NCI-H1930 (cell line): ENCODE measurements at regions not wholly inside any gene's neighbourhood (a gene's known extent, or its start where the extent isn't known, plus 50 kb on each side); places are given as distances from the start of the nearest gene placed in this dataset.
A peak's percentile ranks its signal among the peaks of the same experiment; 100 is the strongest.
"Not testable (repeated sequence)": the region's sequence is repeated elsewhere in the genome, so short reads cannot be mapped to it uniquely, and the experiment has no call there.

Experiments used
- DNase-seq, 2 experiments: peaks; one replicate each; lab custom pipeline; 2025; lab: John Stamatoyannopoulos, UW

DNA sequence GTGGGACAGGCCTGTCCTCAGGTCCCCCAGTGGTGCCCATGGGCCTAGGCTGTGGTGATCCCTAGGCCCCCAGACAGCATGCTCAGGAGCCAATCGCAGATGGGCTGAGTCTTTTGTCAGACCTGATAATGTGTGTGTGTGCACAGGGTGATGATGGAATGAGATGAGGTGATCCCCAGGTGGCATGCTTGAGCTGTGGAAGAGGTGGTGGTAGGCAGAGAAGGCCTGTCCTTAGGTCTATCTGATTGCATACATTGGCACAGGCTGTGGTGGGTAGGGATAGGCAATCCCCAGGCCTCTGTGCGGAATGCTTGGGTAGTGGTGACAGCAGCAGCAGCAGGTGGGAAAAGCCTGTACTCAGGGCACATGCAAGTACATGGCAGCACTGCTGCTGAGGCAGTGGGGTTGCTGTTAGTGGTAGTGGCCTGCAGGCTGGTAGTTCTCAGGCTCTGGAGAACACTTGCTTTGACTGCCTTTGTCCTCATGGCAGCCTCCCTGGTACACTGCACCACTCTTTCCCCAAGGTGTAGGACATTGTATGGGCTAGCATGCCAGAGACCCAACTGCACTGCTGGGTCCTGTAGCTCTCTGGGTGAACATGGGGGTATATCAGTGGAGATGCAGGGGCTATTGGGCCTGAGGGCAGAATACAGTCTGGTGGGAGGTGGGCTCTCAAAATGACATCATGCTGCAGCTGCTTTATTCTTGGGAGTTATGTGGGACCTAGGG, 260.9 kb upstream of the PLPP4 start:
- no peak for DNase-seq

- DNase-seq = no peak
Measured at GRCh38 chr10:120204877-120205276, 252.2 kb upstream of the PLPP4 start.

DNA sequence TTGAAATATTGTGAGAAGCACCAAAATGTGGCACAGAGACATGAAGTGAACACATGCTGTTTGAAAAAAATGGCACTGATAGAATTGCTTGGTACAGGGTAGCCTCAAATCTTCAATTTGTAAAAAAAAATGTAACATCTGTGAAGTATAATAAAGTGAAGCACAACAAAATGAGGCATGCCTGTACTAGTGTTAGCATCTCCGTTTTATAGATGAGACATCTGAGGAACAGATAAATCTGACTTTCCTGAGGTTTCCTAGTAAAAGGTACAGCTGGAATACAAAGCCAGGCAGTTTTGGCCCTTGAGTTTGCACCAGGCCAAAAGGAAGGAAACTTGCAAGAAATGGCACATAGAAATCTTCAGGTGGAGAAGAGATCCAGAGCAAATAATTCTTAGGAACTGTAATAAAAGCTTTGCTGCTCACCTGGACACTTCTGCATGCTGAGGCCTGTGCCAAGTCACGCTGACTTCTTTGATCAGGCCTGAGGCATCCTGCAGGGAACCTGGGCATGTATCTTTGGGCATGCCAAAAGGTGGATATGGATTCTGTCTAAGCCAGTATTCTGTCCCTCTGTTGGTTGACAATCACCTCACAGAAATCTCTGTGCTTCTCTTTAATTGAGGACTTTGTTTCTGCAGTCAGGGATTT, 251.5 kb upstream of the PLPP4 start:
- DNase-seq = no peak

GRCh38 chr10:120208488-120208887, 248.5 kb upstream of the PLPP4 start:
- no peak for DNase-seq

DNA sequence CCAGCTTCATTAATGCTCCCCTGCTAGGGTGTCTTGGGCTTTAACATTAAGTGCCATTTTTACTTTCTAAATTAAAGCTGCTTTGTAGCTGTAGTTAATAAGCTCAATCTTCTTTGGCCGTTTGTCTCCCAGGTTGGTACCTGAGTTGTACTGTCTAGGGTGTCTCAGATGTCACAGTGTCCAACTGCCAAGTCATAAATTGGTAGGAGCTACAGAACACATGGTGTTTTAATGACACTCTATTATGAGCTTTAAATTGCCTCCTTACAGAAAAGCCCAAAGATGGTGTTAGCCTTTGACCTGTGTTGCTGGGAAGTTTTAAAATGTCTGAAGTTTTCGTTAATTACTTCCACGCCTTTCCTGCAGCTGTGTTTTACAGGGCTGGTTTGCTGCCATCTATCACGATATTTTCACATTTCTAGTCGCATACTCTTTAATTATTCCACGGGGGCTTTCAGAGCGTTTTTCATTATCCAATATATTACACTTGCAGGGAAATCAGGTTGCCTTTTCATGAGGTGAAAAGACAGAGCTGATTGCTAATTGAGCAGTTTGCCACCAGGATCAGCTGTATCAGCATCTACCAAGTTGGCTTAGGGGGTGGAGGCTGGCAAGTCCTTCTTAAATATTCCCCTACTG, 247.8 kb upstream of the PLPP4 start:
- no peak for DNase-seq

- no peak for DNase-seq
Measured at GRCh38 chr10:120212275-120212674, 244.8 kb upstream of the PLPP4 start.

- DNase-seq = not testable (repeated sequence)
Measured at GRCh38 chr10:120213283-120213682, 243.7 kb upstream of the PLPP4 start.

DNA sequence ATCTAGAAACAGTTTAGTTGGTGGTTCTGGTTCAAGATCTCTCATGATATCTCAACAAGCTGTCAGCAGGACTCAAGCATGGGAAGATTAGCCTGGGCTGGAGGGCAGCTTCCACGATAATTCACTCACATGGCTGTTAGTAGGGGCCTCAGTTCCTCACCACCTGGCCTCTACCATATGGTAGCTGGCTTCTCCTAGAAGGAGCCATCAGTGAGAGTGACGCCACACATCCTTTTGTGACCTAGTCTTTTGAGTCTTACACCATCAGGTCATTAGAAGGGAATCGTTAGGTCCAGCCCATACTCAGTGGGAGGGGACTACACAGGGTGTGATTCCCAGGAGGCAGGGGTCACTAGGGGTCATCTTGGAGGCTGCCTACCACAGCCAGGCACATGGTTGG, 239.3 kb upstream of the PLPP4 start:
- no peak for DNase-seq

DNA sequence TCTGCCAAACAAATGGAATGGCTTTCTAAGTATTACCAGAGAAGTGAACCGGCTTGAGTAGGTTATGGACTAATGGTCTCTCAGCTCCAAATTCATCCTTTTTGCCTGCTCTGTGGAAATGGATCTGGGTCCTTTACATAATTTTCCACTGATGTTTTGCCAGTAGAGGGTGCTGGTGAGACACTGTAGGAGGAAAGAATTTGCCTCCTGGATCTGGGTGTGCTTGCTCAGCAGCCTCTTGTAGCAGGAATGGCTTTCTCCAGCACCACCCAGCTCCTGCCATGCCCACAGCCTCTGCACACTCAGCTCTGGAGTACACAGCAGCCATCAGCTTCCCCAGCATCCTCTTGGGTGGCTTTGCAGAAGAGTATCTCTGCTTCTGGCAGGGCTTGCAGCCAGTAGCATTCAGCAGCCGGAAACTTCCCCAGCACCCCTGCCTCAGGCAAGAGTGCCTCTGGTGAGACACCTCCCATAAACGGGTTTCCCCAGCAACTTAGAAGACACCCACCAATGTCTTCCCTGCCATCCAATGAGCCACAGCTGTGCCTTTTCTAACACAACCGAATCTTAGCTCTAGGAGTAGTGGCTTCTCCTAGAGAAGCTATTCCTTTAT, 235.0 kb upstream of the PLPP4 start:
- peak in 1 of 2 experiments; percentile 19 for DNase-seq

DNA sequence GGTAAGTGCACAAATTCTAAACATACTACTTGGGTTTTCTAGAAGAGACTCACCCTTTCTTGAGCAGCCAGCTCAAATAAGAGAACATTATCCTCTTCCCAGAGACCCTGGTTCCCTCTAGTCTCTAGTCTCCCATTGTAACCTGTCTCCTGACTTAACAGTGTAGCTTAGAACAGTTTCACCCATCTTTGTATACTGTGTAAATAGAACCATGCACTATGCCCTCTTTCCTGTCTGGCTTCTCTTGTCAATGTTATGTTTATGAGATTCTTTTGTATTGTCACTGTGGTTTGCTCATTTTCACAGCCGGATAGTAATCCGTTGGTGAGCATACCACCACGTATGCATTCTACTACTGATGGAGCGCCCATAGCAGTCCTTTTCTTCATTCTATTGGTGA, 227.4 kb upstream of the PLPP4 start:
- DNase-seq = no peak

DNA sequence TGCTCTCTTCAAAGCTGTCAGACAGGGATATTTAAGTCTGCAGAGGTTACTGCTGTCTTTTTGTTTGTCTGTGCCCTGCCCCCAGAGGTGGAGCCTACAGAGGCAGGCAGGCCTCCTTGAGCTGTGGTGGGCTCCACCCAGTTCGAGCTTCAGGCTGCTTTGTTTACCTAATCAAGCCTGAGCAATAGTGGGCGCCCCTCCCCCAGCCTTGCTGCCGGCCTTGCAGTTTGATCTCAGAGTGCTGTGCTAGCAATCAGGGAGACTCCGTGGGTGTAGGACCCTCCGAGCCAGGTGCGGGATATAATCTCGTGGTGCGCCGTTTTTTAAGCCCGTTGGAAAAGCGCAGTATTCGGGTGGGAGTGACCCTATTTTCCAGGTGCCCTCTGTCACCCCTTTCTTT, 217.3 kb upstream of the PLPP4 start:
- DNase-seq = not testable (repeated sequence)

GRCh38 chr10:120251821-120252442, 205.1 kb upstream of the PLPP4 start:
- DNase-seq = no peak

DNA sequence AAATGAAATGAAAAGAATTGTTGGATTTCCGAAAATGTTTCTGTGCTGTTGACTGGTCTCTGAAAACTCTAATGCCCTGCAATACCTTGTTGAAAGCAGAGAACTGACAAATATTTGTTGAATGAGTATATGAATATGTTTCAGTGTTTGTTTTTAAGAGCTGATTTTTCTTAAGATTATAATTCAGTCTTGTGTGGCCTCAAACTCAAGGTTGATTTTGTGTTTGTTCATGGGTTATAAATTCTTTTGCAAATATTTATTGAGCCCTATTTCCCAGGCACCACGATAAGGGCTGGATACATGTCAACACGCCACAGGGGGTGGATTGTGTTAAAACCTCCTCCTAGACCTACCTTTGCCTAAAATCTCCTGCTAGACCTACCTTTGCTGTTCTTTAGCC, 203.9 kb upstream of the PLPP4 start:
- DNase-seq = no peak

DNA sequence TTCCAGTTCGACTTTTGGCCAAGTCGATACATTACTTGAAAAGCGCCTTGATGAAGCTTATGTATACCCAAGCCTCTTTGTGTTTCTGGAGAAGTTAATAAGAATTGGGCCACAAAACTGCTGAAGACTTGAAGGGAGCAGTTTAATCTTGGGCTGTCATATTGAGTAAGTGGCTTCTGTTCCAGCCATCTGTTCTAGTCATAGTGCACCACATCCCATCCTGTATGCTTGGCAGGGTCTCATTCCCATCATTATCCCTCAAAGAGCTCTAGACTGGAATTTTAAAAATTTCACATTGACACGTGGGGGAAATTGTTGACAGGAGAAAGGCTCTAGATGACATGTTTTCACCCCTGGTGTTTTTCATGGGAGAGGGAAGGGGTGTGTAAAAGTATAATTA, 196.6 kb upstream of the PLPP4 start:
- DNase-seq = no peak

DNA sequence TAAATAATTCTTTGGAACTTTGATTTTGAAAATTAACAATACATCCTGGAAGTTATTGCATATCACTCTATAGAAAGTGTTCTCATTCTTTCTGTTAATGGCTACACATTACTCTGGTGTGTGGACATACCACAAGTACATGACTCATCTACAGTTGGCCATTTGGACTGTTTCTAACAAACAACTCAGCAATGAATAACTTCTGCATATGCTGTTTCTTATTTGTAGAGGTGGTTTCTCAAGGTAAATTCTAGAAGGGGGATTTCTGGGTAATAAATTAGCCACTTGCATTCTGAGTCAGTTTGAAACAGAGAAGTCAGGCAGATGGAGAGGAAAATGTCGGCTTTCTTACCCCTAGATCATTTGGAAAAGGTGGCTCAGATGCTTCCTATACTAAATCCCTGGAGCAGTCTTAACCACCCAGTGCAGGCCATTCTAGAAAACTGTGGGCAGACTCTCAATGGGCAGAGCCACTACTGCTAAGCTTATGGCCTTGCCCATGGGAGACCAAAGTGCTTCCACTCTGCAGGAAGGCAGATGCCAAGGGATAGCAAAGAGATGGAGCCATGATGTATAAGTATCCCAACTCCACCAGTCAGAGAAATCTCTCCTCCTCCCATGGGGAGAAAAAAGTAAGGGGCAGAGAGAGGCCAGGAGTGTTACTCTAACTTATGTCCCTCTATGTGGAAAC, 194.0 kb upstream of the PLPP4 start:
- DNase-seq = no peak

GRCh38 chr10:120266022-120266421, 191.0 kb upstream of the PLPP4 start:
- no peak for DNase-seq

- no peak for DNase-seq
Measured at GRCh38 chr10:120270906-120271305, 186.1 kb upstream of the PLPP4 start.

DNA sequence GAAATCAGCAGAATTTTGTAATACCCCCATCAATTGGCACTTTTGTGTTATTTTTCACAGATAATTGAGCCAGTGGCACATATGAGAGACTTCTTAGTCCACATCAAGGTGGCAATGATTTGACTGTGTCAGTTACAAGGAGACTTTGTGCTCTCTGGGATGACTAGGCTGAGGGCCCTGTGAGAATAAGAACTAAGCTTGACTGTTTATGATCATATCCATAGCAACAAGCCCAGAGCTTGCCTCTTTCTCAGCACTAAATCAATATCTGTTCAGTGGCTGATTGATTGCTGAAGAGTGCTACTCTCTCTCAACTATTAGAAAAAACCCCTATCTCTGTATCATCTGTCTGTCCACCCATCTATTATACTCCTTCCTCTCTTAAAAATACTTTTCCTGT, 185.3 kb upstream of the PLPP4 start:
- DNase-seq = no peak

DNA sequence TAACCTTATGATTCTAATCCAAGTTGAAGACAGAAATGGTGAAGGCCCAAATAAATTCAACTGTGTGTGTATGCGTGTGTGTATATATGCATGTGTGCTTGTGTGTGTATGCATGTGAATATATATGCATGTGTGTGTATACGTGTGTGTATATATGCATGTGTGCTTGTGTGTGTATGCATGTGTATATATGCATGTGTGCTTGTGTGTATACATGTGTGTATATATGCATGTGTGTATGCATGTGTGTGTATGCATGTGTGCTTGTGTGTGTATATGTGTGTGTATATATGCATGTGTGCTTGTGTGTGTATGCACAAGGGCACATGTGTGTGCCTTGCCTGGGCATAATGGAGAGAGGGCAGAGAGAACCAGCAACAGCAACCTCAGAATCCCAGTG, 184.7 kb upstream of the PLPP4 start:
- DNase-seq = no peak

GRCh38 chr10:120278069-120278468, 179.0 kb upstream of the PLPP4 start:
- no peak for DNase-seq

- DNase-seq = no peak
Measured at GRCh38 chr10:120279196-120279595, 177.8 kb upstream of the PLPP4 start.

- no peak for DNase-seq
Measured at GRCh38 chr10:120282421-120282820, 174.6 kb upstream of the PLPP4 start.
